Fibroblast of skin of right quadriceps (primary cell): ENCODE measurements at regions not wholly inside any gene's neighbourhood (a gene's known extent, or its start where the extent isn't known, plus 50 kb on each side); places are given as distances from the start of the nearest gene placed in this dataset.

Source experiments
- DNase-seq: peaks from one replicate; pipeline ENCODE4 v3.0.0-alpha.2; 2013

- no peak for DNase-seq
Measured at GRCh38 chr4:151611960-151612359, 148.8 kb downstream of the GATB start.

GRCh38 chr4:151613290-151613689 lies 147.5 kb downstream of the GATB start:
- DNase-seq = no peak

DNA sequence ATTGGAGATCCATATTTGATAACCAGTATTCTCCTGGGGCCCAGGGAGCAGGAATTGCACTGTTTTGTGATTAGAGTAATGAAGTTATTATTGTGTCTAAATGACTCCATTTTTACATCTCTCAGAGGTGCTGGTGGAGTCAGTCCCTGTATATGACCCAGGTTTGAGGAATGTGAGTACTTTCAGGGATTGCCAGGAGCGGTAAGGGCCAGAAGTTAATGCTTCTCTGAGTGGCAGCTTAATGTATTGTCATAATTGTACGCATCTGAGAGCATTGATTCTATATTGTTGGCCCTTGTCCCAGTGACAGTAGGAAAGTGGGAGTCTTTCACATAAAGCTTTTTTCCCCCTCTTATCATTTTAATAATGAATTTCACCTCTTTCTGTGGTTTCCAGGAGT lies 146.2 kb downstream of the GATB start:
- no peak for DNase-seq

- no peak for DNase-seq
Measured at GRCh38 chr4:151618858-151619257, 141.9 kb downstream of the GATB start.

DNA sequence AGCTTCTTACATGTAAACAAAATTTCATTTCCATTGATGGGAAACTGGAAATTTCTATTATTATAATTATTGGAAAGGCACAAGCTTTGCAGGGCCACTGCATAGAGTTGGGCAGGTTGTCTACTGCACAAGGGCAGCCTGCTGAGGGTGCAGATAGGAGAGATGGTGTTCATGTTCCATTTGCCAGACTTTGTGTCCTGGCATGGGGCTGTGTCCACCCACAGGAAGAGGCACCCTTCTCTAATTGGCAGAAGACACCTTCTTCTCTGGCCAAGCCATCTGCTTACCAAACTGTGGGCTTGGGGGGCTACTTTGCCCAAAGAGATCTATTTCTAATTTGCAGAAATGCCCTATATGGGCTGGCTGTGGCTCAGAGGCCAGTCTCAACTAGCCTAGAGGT lies 140.7 kb downstream of the GATB start:
- DNase-seq = no peak
